ENCODE measurements at regions not wholly inside any gene's neighbourhood (a gene's known extent, or its start where the extent isn't known, plus 50 kb on each side); places are given as distances from the start of the nearest gene placed in this dataset.

GRCh38 chr15:69750253-69750652, 297.6 kb downstream of the RPLP1 start:
- TF ChIP-seq, protein P1, sequence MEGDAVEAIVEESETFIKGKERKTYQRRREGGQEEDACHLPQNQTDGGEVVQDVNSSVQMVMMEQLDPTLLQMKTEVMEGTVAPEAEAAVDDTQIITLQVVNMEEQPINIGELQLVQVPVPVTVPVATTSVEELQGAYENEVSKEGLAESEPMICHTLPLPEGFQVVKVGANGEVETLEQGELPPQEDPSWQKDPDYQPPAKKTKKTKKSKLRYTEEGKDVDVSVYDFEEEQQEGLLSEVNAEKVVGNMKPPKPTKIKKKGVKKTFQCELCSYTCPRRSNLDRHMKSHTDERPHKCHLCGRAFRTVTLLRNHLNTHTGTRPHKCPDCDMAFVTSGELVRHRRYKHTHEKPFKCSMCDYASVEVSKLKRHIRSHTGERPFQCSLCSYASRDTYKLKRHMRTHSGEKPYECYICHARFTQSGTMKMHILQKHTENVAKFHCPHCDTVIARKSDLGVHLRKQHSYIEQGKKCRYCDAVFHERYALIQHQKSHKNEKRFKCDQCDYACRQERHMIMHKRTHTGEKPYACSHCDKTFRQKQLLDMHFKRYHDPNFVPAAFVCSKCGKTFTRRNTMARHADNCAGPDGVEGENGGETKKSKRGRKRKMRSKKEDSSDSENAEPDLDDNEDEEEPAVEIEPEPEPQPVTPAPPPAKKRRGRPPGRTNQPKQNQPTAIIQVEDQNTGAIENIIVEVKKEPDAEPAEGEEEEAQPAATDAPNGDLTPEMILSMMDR (conservative IDR thresholded peaks at IDR 0.05; ENCODE audit: low read length), result no peak
- TF ChIP-seq EZH2phosphoT487 (IDR thresholded peaks at IDR 0.05; ENCODE audit: borderline replicate concordance, low read depth, low read length), result no peak
